Endothelial cell of umbilical vein (primary cell): ENCODE measurements at regions not wholly inside any gene's neighbourhood (a gene's known extent, or its start where the extent isn't known, plus 50 kb on each side); places are given as distances from the start of the nearest gene placed in this dataset.

Source experiments
- BruUV-seq: library from RNA; stranded (reverse); fragments of 400-500 nt; replicated peaks from 2 replicates; lab custom pipeline; 2021; lab: Mats Ljungman, UMichigan
- CTCF ChIA-PET: fragments of 300-600, 350-600 bp; sonication (Branson Sonifier 250); formaldehyde crosslinking; loops from one replicate; lab custom pipeline; 2021; ENCODE audit warnings: antibody characterized with exemption, inconsistent platforms; lab: Charles Lee
- POLR2A ChIA-PET: fragments of 300-600, 350-600 bp; sonication (Branson Sonifier 250); formaldehyde crosslinking; loops from one replicate; lab custom pipeline; 2021; ENCODE audit warnings: antibody characterized with exemption, inconsistent platforms; lab: Charles Lee
- DNase-seq: peaks from one replicate; pipeline ENCODE4 v3.0.0-alpha.2; 2011; ENCODE audit warnings: low read depth, low spot score
- FAIRE-seq: peaks from 2 replicates; lab custom pipeline; 2011; peaks lifted over from hg19 to GRCh38; lab: Jason Lieb, UNC
- H2AFZ ChIP-seq: 2 replicates; pipeline ENCODE4 v1.6.0; 2012; ENCODE audit warnings: low read depth, low read length, control low read depth, inconsistent platforms
- H3K27ac ChIP-seq: 2 replicates; pipeline ENCODE4 v1.5.1; 2011; ENCODE audit warnings: low read depth, mild to moderate bottlenecking, control low read depth, low read length, moderate library complexity; ENCODE audit not compliant: insufficient read depth
- H3K27me3 ChIP-seq, 2 experiments: 2 replicates each; pipeline versions ENCODE4 v1.6.0 to v1.6.1; 2011; ENCODE audit warnings: low read length in 2 of 2, mixed read lengths in 1 of 2; ENCODE audit not compliant: control insufficient read depth in 2 of 2, insufficient read depth in 2 of 2
- H3K36me3 ChIP-seq, 2 experiments: 2 replicates in 1 of 2; 3 replicates in 1 of 2; pipeline ENCODE4 v1.5.1; 2011; ENCODE audit warnings: low read length in 2 of 2, mild to moderate bottlenecking in 1 of 2, moderate library complexity in 1 of 2; ENCODE audit not compliant: control insufficient read depth in 2 of 2, insufficient read depth in 2 of 2; ENCODE audit errors: extremely low read depth in 1 of 2
- H3K4me1 ChIP-seq: 3 replicates; pipeline ENCODE4 v1.5.1; 2011; ENCODE audit warnings: mild to moderate bottlenecking, low read length; ENCODE audit not compliant: control insufficient read depth, insufficient read depth; ENCODE audit errors: extremely low read depth
- H3K4me2 ChIP-seq: 2 replicates; pipeline ENCODE4 v1.6.1; 2011; ENCODE audit warnings: low read length, control low read depth, mixed read lengths; ENCODE audit not compliant: insufficient read depth
- H3K4me3 ChIP-seq, 3 experiments: fragments of 200-600 bp in 1 of 3; sonication (generic), shearing (Covaris generic) in 1 of 3; replicated peaks in 1 of 3; 2 replicates each; pipeline ENCODE4 v1.5.1; 2011 to 2016; ENCODE audit warnings: control low read depth in 3 of 3, low read length in 3 of 3, mild to moderate bottlenecking in 2 of 3, inconsistent platforms in 1 of 3, low read depth in 1 of 3, moderate library complexity in 1 of 3; ENCODE audit not compliant: insufficient read depth in 1 of 3
- H3K79me2 ChIP-seq: 2 replicates; pipeline ENCODE4 v1.6.0; 2012; ENCODE audit warnings: low read length, inconsistent platforms; ENCODE audit not compliant: control insufficient read depth, insufficient read depth
- H3K9ac ChIP-seq: replicated peaks from 2 replicates; pipeline ENCODE3; 2011; ENCODE audit warnings: low read length, control low read depth; ENCODE audit not compliant: insufficient read depth; ENCODE audit errors: extremely low read depth
- H3K9me1 ChIP-seq: replicated peaks from 3 replicates; pipeline ENCODE4 v1.6.0; 2011; ENCODE audit warnings: mild to moderate bottlenecking, low read length; ENCODE audit not compliant: control insufficient read depth, insufficient read depth; ENCODE audit errors: extremely low read depth
- H3K9me3 ChIP-seq: replicated peaks from 2 replicates; pipeline ENCODE4 v1.5.1; 2012; ENCODE audit warnings: low read length, inconsistent platforms; ENCODE audit not compliant: control insufficient read depth, insufficient read depth
- H4K20me1 ChIP-seq: replicated peaks from 2 replicates; pipeline ENCODE3; 2011; ENCODE audit warnings: mild to moderate bottlenecking, low read length; ENCODE audit not compliant: control insufficient read depth, insufficient read depth; ENCODE audit errors: extremely low read depth
- CTCF ChIP-seq, 2 donors: IDR thresholded peaks; 1 replicate in 1 of 2; 2 replicates in 1 of 2; pipeline ENCODE4 v1.5.1; 2011; ENCODE audit warnings: low read length in 2 of 2, mild to moderate bottlenecking in 2 of 2, moderate library complexity in 2 of 2, control low read depth in 1 of 2, inconsistent platforms in 1 of 2, low read depth in 1 of 2; ENCODE audit not compliant: insufficient read depth in 1 of 2; ENCODE audit errors: extremely low read depth in 1 of 2
- EZH2 ChIP-seq: IDR thresholded peaks from 2 replicates; pipeline ENCODE4 v1.6.1; 2012; ENCODE audit warnings: borderline replicate concordance, low read depth, mild to moderate bottlenecking, moderate library complexity, low read length, inconsistent platforms; ENCODE audit not compliant: severe bottlenecking
- FOS ChIP-seq: IDR thresholded peaks from 2 replicates; pipeline ENCODE4 v1.6.1; 2011; ENCODE audit warnings: mild to moderate bottlenecking, low read length, moderate library complexity, borderline replicate concordance; ENCODE audit not compliant: insufficient read depth
- GATA2 ChIP-seq: IDR thresholded peaks from 2 replicates; pipeline ENCODE4 v1.7.0; 2011; ENCODE audit warnings: low read depth, mild to moderate bottlenecking, moderate library complexity, mixed read lengths, low read length; ENCODE audit not compliant: insufficient read length, insufficient read depth
- JUN ChIP-seq: IDR thresholded peaks from 2 replicates; pipeline ENCODE4 v1.6.1; 2011; ENCODE audit warnings: borderline replicate concordance, low read depth; ENCODE audit not compliant: insufficient read length, insufficient read depth
- MYC ChIP-seq: IDR thresholded peaks from one replicate; pipeline ENCODE4 v1.6.1; 2011; ENCODE audit warnings: mild to moderate bottlenecking, low read depth, low read length
- dilution Hi-C: fragments of 300-500 bp; cut with MboI; formaldehyde crosslinking; loops from one replicate; pipeline ENCODE4 v1.15.0; 2019; ENCODE audit warnings: low sequenced_read_pairs; ENCODE audit not compliant: extremely low pct_ligation_motif_present
- intact Hi-C: fragments of 100-400 bp; cut with micrococcal nuclease; formaldehyde crosslinking; loops from one replicate; pipeline ENCODE4 v1.10.0; 2022
- TF ChIP-seq, protein P1 (sequence below): IDR thresholded peaks from 2 replicates; pipeline ENCODE4 v1.6.1; 2011; ENCODE audit not compliant: insufficient read depth, insufficient read length

GRCh38 chr11:109035284-109035683 is 370.4 kb downstream of the DDX10 start:
- no TSS peak for BruUV-seq
- Histone ChIP-seq H3K4me2 (no peak overlapping the region), H4K20me1 (no peaks in the 10 kb centered on the region), H3K79me2 (no peaks in the 10 kb centered on the region), H3K27ac (peak overlapping the region; percentile 70), H2AFZ (no peak overlapping the region), H3K4me1 (peaks cover 46% of the 10 kb centered on the region), H3K9me3 (no peaks in the 10 kb centered on the region), H3K36me3 (no peaks in the 10 kb centered on the region), H3K4me3 (no peak overlapping the region), H3K9ac (no peak overlapping the region), H3K27me3 (no peaks in the 10 kb centered on the region), H3K9me1 (no peaks in the 10 kb centered on the region)
- TF ChIP-seq, protein P1, sequence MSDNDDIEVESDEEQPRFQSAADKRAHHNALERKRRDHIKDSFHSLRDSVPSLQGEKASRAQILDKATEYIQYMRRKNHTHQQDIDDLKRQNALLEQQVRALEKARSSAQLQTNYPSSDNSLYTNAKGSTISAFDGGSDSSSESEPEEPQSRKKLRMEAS: no peak
- TF ChIP-seq FOS: no peak
- no peak for TF ChIP-seq EZH2
- TF ChIP-seq GATA2: no peak
- no peak for TF ChIP-seq MYC
- TF ChIP-seq JUN: no peak
- no peak for TF ChIP-seq CTCF (IDR thresholded peaks at IDR 0.05; ENCODE audit: extremely low read depth in 1 of 2, insufficient read depth in 1 of 2, low read depth in 1 of 2, low read length in 2 of 2)
- no peak for FAIRE-seq
- ChIA-PET CTCF (interaction anchor here (1.5 kb wide), 1 partner anchor 904 kb away, joined by 3 read pairs; no protein-coding TSS in a partner anchor), POLR2A (no interaction called here)
- intact Hi-C loops: loop anchor here (2.0 to 5.0 kb wide), 2 partner anchors 164 to 338 kb away; no protein-coding TSS in a partner anchor
- dilution Hi-C loops: no loop called here
- DNase-seq: no peak
